Right lung (tissue), 2 donors: ENCODE measurements at regions not wholly inside any gene's neighbourhood (a gene's known extent, or its start where the extent isn't known, plus 50 kb on each side); places are given as distances from the start of the nearest gene placed in this dataset.
"Not testable (repeated sequence)": the region's sequence is repeated elsewhere in the genome, so short reads cannot be mapped to it uniquely, and the experiment has no call there.

ENCODE experiments used
- DNase-seq, 2 donors: peaks; one replicate each; pipeline ENCODE4 v3.0.0-alpha.2; 2013

- DNase-seq = no peak
Observed at GRCh38 chr2:180829836-180830235, 150.6 kb upstream of the UBE2E3 start.

- DNase-seq = no peak
Observed at GRCh38 chr2:180829261-180829660, 151.1 kb upstream of the UBE2E3 start.

- DNase-seq = no peak
Observed at GRCh38 chr2:180828756-180829155, 151.6 kb upstream of the UBE2E3 start.

DNA sequence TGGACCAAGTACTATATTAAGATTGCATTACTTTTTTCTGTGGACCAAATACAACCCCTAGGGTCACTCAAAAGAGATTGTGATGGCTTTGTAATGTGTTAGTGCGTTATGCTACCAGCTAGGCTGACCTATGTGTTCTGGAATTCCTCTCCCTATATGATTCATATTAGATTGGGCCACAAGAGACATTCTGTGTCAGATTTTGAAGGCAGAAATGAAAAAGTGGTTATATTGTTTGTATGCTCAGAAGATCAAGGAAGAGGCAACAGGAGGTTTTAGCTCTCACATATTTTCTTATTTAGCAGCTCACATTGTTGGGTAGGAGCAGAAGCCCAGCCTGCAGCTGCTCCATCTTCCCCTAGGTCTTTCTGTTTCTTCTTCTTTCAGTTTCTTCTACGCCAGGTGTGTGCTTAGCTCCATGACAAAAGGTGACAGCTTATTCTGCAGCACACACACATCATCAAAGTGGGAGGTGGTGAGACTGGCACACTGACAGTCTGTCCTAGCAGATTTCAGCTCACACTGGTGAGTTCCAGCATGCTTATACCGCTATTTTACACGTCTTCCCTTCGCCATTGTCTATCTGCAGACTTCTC lies 156.8 kb upstream of the UBE2E3 start:
- no peak for DNase-seq

- no peak for DNase-seq
Observed at GRCh38 chr2:180819106-180819505, 161.3 kb upstream of the UBE2E3 start.

DNA sequence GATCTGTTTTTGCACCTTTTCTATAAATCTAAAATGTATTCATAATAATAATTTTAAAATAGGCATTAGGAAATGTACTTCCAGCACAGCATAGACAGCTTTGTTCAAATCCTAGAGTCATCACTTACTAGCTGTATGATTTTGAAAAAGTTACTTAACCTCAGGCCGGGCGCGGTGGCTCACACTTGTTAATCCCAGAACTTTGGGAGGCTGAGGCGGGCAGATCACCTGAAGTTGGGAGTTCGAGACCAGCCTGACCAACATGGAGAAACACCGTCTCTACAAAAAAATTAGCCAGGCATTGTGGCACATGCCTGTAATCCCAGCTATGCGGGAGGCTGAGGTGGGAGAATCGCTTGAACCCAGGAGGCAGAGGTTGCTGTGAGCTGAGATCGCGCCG lies 161.7 kb upstream of the UBE2E3 start:
- not testable (repeated sequence) for DNase-seq

DNA sequence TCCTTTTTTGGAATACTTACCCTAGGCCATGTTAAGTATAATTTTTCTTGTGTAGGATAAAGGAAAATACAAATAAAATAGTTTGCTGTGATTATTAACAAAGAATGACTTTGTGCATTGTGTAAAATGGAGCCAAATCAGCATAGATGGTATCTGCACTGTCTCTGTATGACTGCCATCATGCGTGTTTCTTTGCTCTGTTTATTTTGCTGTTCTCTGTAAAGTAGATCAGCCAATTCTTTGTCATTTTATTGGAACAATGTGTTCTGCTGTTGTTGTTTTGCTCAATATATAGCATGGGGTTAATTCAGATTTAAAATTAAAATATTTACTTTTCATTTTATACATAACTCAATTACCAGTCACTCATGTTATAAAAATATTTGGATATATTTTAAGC lies 181.3 kb upstream of the UBE2E3 start:
- DNase-seq = no peak

GRCh38 chr2:180790891-180791290 lies 189.5 kb upstream of the UBE2E3 start:
- no peak for DNase-seq

DNA sequence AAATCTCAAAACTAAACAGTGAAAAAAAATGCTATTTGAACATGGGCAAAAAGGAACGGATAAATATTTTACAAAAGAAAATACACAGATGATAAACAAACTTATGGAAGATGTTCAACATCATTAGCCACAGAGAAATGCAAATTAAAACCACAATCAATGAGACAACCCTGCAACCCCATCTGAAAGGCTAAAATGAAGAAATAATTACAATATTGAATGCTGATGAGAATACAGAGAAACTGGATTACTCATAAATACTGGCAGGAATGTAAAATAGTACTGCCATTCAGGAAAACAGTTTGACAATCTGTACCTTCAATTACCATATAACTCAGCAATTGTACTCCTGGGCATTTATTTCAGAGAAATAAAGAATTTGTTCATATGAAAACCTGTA lies 193.1 kb upstream of the UBE2E3 start:
- no peak for DNase-seq

DNA sequence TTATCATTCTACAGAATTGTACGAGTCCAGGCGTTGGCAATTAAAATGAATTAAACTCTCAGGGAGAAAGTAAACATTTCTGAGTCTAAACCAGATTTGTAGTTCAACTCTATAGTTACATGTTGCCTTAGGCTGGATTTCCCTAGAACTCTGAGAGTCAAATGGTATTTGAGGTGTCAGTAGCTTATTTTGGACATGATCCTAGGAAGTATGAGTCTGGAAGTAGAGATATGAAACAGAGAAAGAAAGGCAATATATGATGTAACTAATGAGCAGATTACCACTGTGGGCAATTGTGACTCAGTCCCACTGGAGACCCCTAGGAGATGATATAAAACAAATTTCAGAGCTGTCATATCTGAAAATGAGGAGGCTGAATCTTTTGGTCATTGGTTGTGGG lies 199.1 kb upstream of the UBE2E3 start:
- DNase-seq = no peak

- DNase-seq = no peak
Observed at GRCh38 chr2:180778291-180778690, 202.1 kb upstream of the UBE2E3 start.

DNA sequence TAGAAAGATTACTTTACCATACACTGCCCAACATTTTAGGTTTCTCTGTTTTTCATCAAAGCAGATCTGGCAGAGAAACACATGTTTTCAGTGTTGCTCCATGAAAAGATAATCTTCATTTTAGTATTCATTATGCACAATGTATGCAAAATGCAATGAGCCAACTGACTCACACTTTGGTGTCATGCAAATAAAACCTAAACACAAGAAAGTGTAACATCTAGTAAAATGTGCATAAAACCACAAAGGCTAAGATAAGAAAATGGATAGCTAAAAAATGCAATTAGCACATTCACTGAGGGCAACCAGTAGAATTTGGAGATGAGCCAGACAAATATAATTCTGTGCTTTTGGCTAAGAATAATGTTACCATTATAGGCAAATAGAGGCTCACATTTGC lies 203.5 kb upstream of the UBE2E3 start:
- no peak for DNase-seq

GRCh38 chr2:180775711-180776110 lies 204.7 kb upstream of the UBE2E3 start:
- no peak for DNase-seq

GRCh38 chr2:180765316-180765715 lies 215.1 kb upstream of the UBE2E3 start:
- DNase-seq = not testable (repeated sequence)

GRCh38 chr2:180763263-180763989 lies 217.0 kb upstream of the UBE2E3 start:
- no peak for DNase-seq

DNA sequence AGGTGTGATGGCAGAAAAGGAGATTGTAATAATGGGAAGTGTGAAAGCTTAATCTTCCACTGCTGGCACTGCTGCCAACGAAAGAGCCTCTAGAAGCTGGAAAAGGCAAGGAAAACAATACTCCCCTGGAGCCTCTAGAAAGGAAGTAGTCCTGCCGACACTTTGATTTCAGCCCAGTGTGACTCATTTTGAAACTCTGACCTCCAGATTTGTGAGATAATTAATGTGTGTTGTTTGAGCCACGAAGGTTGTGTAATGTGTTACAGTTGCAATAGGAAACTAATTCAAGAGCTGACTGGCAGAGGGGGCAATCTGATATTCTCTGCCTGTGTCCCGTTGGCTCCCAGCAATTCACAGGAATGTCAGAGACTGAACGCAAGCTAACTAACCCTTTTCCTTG lies 219.2 kb upstream of the UBE2E3 start:
- DNase-seq = no peak

- no peak for DNase-seq
Observed at GRCh38 chr2:180759631-180760030, 220.8 kb upstream of the UBE2E3 start.

GRCh38 chr2:180753809-180754761 lies 226.3 kb upstream of the UBE2E3 start:
- DNase-seq = no peak

DNA sequence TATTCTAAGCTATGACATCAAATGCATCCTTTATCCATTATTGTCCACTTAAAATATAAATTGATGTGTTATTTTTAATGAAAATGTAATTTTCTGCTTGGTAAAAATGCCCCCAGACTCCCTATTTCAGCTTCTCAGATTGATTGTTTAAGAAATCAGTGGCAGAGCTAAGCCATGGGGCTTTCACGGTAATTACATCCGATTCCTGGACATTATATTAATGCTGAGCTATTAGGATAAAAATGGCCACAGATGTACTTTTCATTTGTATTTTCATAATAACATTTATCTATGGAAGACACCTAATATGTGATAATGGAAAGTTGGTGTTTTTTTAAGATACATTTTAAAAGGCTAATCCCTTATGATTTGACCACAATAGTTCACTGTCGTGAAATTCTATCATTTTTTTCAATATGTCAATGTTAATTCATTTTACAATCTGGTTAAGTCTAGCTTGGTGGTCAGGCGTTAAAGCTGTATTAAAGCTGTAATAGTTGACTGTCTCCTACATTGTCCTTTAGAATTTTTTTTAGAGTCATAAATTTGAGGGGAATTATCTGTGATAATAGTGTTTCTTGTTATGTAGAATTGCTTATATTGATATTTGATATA lies 229.0 kb upstream of the UBE2E3 start:
- no peak for DNase-seq

DNA sequence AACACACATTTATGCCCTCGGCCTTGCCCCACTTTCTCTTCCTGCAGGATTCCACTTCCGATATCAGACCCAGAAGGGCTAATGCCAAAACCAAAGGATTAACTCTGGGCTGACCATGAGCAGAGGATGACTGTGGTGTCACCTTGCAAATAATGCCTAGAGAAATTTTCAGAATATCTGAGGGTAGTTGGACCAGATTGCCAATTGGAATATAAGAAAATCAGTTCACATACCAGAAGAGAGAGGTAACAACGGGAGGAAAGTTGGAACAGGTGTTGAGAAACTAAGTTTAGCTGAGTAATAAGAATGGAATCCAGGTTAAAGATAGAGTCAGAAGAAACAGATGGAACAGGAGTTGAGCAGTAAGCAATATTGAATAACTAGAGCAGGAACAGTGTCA lies 232.7 kb upstream of the UBE2E3 start:
- DNase-seq = no peak

DNA sequence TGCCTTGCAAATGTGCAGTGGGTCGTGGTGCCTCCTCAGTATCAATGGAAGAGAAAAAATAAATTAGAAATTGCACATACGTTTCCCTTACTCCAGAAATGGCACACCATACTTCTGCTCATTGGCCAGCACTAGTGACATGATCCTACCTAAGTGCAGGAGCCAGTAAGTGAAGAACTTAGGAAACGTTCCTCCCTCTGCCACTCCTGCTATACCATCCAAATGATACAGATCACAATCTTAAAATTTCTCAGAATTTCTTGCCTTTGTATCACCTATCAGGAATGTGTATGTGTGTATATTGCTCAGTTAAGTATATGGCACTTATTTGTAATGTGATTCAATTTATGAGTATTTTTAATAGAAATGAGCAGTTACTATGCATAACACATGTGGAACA lies 237.0 kb upstream of the UBE2E3 start:
- DNase-seq = no peak

DNA sequence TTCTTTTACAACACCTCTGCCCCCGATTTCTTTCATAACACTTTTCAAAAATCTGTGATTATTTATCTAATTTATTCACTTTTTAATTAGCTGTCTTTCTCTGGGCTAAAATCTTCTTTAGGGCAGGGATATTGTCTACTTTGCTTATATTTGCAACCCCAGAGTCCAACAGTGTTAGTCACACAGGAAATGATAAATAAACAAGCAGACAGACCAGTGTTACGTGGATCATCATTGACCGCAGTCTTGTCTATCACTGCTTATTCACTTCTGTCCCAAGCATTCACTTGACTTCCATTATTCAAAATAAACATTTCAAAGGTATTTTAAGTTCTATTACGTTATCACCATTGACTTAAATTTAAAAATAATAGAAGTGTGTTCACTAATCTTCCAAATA lies 237.6 kb upstream of the UBE2E3 start:
- DNase-seq = no peak
